K562 (cell line): ENCODE measurements at regions not wholly inside any gene's neighbourhood (a gene's known extent, or its start where the extent isn't known, plus 50 kb on each side); places are given as distances from the start of the nearest gene placed in this dataset.

Experiments used
- CTCF ChIP-seq, 3 experiments: IDR thresholded peaks in 2 of 3; conservative IDR thresholded peaks in 1 of 3; 2 replicates each; pipeline ENCODE4 v1.5.1; 2011 to 2012; ENCODE audit warnings: low read length in 3 of 3, mild to moderate bottlenecking in 3 of 3, control low read depth in 2 of 3, improper control_type of control experiment in 1 of 3, inconsistent platforms in 1 of 3, low read depth in 1 of 3, mixed read lengths in 1 of 3, moderate library complexity in 1 of 3; ENCODE audit not compliant: insufficient read depth in 2 of 3
- EZH2 ChIP-seq: IDR thresholded peaks from 2 replicates; pipeline ENCODE4 v1.6.1; 2012; ENCODE audit warnings: low read depth, mild to moderate bottlenecking, inconsistent platforms, low read length, borderline replicate concordance
- ZNF589 ChIP-seq: fragments of 200-800 bp; sonication (Bioruptor generic); IDR thresholded peaks from 2 replicates; pipeline ENCODE4 v1.6.1; 2016; ENCODE audit warnings: low read depth, missing genetic modification characterization, missing compliant biosample characterization
- TF ChIP-seq, protein P1 (sequence below), 3 experiments: fragments of 200-800 bp in 1 of 3; sonication (Bioruptor generic) in 1 of 3; sonication (generic) in 1 of 3; formaldehyde crosslinking in 1 of 3; IDR thresholded peaks; 2 replicates each; pipeline versions ENCODE4 v1.6.1 to v1.8.0; 2016 to 2022; ENCODE audit warnings: mild to moderate bottlenecking in 2 of 3, missing compliant biosample characterization in 2 of 3, missing genetic modification characterization in 2 of 3, missing genetic modification reagents in 1 of 3

DNA sequence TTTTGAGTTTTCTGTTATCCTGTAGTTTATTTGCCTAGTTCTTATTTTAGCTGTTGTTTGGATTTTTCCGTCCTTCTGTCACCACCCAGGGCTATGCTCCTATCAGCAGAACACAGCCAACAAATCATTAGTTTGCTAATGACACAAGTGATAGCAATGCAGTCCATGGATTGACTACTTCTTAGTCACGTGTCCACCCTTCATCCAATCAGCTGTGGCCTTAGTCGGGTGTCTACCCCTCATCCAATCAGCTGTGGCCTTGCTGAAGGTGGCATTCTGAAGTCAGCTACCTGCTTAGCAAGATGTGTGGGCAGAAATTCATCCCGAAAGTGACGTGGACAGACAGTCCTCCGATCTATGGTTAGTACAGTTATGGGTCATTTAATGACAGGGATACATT is 182.3 kb downstream of the GALC start:
- TF ChIP-seq, protein P1, sequence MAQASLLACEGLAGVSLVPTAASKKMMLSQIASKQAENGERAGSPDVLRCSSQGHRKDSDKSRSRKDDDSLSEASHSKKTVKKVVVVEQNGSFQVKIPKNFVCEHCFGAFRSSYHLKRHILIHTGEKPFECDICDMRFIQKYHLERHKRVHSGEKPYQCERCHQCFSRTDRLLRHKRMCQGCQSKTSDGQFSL (CRISPR knock-in tag; IDR thresholded peaks at IDR 0.05), result no peak
- TF ChIP-seq, protein P1 (tag; IDR thresholded peaks at IDR 0.05), result no peak
- TF ChIP-seq ZNF589 (CRISPR knock-in tag) (no peak), CTCF (IDR thresholded peaks at IDR 0.05 in 2 of 3, conservative IDR thresholded peaks at IDR 0.05 in 1 of 3; ENCODE audit: insufficient read depth in 2 of 3, low read depth in 1 of 3, low read length in 3 of 3) (no peak), EZH2 (no peak)
